K562 (cell line): ENCODE measurements at regions not wholly inside any gene's neighbourhood (a gene's known extent, or its start where the extent isn't known, plus 50 kb on each side); places are given as distances from the start of the nearest gene placed in this dataset.

ENCODE experiments used
- CREB1 ChIP-seq, 2 experiments: sonication (generic) in 1 of 2; formaldehyde crosslinking in 1 of 2; IDR thresholded peaks; 2 replicates each; pipeline versions ENCODE4 v1.6.1 to v1.8.0; 2012 to 2022; ENCODE audit warnings: inconsistent platforms in 1 of 2, mild to moderate bottlenecking in 1 of 2, missing genetic modification reagents in 1 of 2, moderate library complexity in 1 of 2
- KDM5B ChIP-seq: fragments of 200-600 bp; sonication (generic); IDR thresholded peaks from 2 replicates; pipeline ENCODE4 v1.6.1; 2012; ENCODE audit warnings: low read depth, mild to moderate bottlenecking, moderate library complexity, low read length, control low read depth, inconsistent platforms; ENCODE audit not compliant: insufficient replicate concordance
- LARP7 ChIP-seq: fragments of 450-650 bp; IDR thresholded peaks from 2 replicates; pipeline ENCODE4 v1.6.1; 2016
- LEF1 ChIP-seq: fragments of 450-650 bp; IDR thresholded peaks from 2 replicates; pipeline ENCODE4 v1.6.1; 2016; ENCODE audit warnings: mild to moderate bottlenecking
- ZBED1 ChIP-seq: IDR thresholded peaks from 2 replicates; pipeline ENCODE4 v1.6.1; 2014
- TF ChIP-seq, protein P1 (sequence below): fragments of 450-650 bp; formaldehyde crosslinking; IDR thresholded peaks from 2 replicates; pipeline ENCODE4 v1.4.0; 2020; ENCODE audit warnings: mild to moderate bottlenecking, mixed read lengths
- TF ChIP-seq, protein P2 (sequence below): conservative IDR thresholded peaks from 2 replicates; pipeline ENCODE4 v1.6.1; 2011; ENCODE audit warnings: low read depth, mild to moderate bottlenecking, low read length; ENCODE audit not compliant: control insufficient read depth
- TF ChIP-seq, protein P3 (sequence below), 3 experiments: IDR thresholded peaks in 2 of 3; conservative IDR thresholded peaks in 1 of 3; 2 replicates each; pipeline ENCODE4 v1.5.1; 2011 to 2012; ENCODE audit warnings: low read length in 3 of 3, mild to moderate bottlenecking in 3 of 3, control low read depth in 2 of 3, improper control_type of control experiment in 1 of 3, inconsistent platforms in 1 of 3, low read depth in 1 of 3, mixed read lengths in 1 of 3, moderate library complexity in 1 of 3; ENCODE audit not compliant: insufficient read depth in 2 of 3
- TF ChIP-seq, protein P4 (sequence below), 2 experiments: fragments of 450-650 bp in 1 of 2; sonication (generic) in 1 of 2; formaldehyde crosslinking in 1 of 2; IDR thresholded peaks in 1 of 2; conservative IDR thresholded peaks in 1 of 2; 2 replicates each; pipeline versions ENCODE4 v1.6.1 to v1.8.1; 2016 to 2023; ENCODE audit warnings: mild to moderate bottlenecking in 2 of 2, moderate library complexity in 2 of 2, inconsistent platforms in 1 of 2, missing genetic modification reagents in 1 of 2

DNA sequence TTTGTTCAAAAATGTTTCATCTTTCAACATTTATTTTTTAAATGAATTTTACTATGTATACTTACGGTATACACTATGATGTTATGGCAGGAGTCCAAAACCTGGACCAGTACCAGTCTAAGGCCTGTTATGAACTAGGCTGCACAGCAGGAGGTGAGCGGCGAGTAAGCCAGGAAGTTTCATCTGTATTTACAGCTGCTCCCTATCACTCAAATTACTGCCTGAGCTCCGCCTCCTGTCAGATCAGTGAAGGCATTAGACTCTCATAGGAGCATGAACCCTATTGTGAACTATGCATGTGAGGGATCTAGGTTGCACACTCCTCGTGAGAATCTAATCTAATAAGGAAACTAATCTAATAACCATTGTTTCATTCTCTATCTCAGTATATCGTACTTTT lies 715.5 kb upstream of the PTPRD start (continued):
- TF ChIP-seq, protein P1, sequence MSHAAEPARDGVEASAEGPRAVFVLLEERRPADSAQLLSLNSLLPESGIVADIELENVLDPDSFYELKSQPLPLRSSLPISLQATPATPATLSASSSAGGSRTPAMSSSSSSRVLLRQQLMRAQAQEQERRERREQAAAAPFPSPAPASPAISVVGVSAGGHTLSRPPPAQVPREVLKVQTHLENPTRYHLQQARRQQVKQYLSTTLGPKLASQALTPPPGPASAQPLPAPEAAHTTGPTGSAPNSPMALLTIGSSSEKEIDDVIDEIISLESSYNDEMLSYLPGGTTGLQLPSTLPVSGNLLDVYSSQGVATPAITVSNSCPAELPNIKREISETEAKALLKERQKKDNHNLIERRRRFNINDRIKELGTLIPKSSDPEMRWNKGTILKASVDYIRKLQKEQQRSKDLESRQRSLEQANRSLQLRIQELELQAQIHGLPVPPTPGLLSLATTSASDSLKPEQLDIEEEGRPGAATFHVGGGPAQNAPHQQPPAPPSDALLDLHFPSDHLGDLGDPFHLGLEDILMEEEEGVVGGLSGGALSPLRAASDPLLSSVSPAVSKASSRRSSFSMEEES (CRISPR knock-in tag) = no peak
- TF ChIP-seq LARP7 (no peak), ZBED1 (no peak), KDM5B (no peak), CREB1 (IDR thresholded peaks at IDR 0.05) (no peak), CREB1 (CRISPR knock-in tag; IDR thresholded peaks at IDR 0.05) (no peak), LEF1 (no peak)
- TF ChIP-seq, protein P2, sequence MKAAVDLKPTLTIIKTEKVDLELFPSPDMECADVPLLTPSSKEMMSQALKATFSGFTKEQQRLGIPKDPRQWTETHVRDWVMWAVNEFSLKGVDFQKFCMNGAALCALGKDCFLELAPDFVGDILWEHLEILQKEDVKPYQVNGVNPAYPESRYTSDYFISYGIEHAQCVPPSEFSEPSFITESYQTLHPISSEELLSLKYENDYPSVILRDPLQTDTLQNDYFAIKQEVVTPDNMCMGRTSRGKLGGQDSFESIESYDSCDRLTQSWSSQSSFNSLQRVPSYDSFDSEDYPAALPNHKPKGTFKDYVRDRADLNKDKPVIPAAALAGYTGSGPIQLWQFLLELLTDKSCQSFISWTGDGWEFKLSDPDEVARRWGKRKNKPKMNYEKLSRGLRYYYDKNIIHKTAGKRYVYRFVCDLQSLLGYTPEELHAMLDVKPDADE = no peak
- TF ChIP-seq, protein P3, sequence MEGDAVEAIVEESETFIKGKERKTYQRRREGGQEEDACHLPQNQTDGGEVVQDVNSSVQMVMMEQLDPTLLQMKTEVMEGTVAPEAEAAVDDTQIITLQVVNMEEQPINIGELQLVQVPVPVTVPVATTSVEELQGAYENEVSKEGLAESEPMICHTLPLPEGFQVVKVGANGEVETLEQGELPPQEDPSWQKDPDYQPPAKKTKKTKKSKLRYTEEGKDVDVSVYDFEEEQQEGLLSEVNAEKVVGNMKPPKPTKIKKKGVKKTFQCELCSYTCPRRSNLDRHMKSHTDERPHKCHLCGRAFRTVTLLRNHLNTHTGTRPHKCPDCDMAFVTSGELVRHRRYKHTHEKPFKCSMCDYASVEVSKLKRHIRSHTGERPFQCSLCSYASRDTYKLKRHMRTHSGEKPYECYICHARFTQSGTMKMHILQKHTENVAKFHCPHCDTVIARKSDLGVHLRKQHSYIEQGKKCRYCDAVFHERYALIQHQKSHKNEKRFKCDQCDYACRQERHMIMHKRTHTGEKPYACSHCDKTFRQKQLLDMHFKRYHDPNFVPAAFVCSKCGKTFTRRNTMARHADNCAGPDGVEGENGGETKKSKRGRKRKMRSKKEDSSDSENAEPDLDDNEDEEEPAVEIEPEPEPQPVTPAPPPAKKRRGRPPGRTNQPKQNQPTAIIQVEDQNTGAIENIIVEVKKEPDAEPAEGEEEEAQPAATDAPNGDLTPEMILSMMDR (IDR thresholded peaks at IDR 0.05 in 2 of 3, conservative IDR thresholded peaks at IDR 0.05 in 1 of 3; ENCODE audit: insufficient read depth in 2 of 3, low read depth in 1 of 3, low read length in 3 of 3) = no peak
- TF ChIP-seq, protein P4, sequence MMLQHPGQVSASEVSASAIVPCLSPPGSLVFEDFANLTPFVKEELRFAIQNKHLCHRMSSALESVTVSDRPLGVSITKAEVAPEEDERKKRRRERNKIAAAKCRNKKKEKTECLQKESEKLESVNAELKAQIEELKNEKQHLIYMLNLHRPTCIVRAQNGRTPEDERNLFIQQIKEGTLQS (IDR thresholded peaks at IDR 0.05) = no peak
- TF ChIP-seq, protein P4 (CRISPR knock-in tag; conservative IDR thresholded peaks at IDR 0.05) = no peak
